BLaER1 (cell line): ENCODE measurements at regions not wholly inside any gene's neighbourhood (a gene's known extent, or its start where the extent isn't known, plus 50 kb on each side); places are given as distances from the start of the nearest gene placed in this dataset.

Source experiments
- H3K27ac ChIP-seq: shearing (Covaris generic); formaldehyde crosslinking; 2 replicates; pipeline ENCODE4 v1.8.1; 2022
- H3K27me3 ChIP-seq: shearing (Covaris generic); formaldehyde crosslinking; 2 replicates; pipeline ENCODE4 v1.8.1; 2022
- H3K36me3 ChIP-seq: shearing (Covaris generic); formaldehyde crosslinking; 2 replicates; pipeline ENCODE4 v1.8.1; 2022
- H3K4me1 ChIP-seq: shearing (Covaris generic); formaldehyde crosslinking; 2 replicates; pipeline ENCODE4 v1.8.1; 2022
- H3K4me2 ChIP-seq: shearing (Covaris generic); formaldehyde crosslinking; 2 replicates; pipeline ENCODE4 v1.8.1; 2022
- H3K4me3 ChIP-seq: shearing (Covaris generic); formaldehyde crosslinking; 2 replicates; pipeline ENCODE4 v1.8.1; 2022
- H3K9ac ChIP-seq: shearing (Covaris generic); formaldehyde crosslinking; 2 replicates; pipeline ENCODE4 v1.8.1; 2022
- H3K9me3 ChIP-seq: shearing (Covaris generic); formaldehyde crosslinking; 2 replicates; pipeline ENCODE4 v1.8.1; 2022
- H4K20me1 ChIP-seq: shearing (Covaris generic); formaldehyde crosslinking; 2 replicates; pipeline ENCODE4 v1.8.1; 2022
- Cebpa-rat ChIP-seq: shearing (Covaris generic); IDR thresholded peaks from 2 replicates; pipeline ENCODE4 v1.8.1; 2022

- Histone ChIP-seq H4K20me1 (no peaks in the 10 kb centered on the region), H3K4me2 (no peak overlapping the region), H3K27me3 (no peaks in the 10 kb centered on the region), H3K4me3 (no peak overlapping the region), H3K9me3 (peaks cover 71% of the 10 kb centered on the region), H3K36me3 (peaks cover 6% of the 10 kb centered on the region; the same call in 1 of the 2 replicates), H3K4me1 (peaks cover 8% of the 10 kb centered on the region; the same call in 1 of the 2 replicates), H3K9ac (no peak overlapping the region), H3K27ac (no peak overlapping the region)
- TF ChIP-seq Cebpa-rat = no peak
Measured at GRCh38 chr20:24896984-24897383, 52.1 kb upstream of the CST7 start.

DNA sequence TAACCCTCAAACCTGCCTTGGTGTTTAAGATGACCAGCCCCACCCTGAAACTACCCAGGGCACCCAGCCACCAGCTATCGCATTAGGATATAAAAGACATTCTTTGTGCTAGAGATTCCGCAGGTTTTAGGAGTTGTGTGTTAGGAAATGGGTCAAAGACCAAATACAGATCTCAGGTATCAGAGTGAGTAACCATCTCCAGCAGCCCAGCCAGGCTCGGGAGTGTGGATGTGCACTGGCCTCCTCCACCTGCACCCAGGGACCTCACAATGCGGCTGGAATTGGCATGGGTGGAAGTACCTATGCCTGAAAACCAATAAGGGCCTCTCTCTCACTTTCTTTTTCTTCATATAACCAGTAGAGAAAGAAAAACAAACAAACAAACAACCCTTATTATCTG is 51.1 kb upstream of the CST7 start:
- Histone ChIP-seq H3K9ac (no peak overlapping the region), H3K27ac (no peak overlapping the region), H3K4me1 (peaks cover 8% of the 10 kb centered on the region; the same call in 1 of the 2 replicates), H4K20me1 (no peaks in the 10 kb centered on the region), H3K9me3 (peaks cover 71% of the 10 kb centered on the region), H3K27me3 (no peaks in the 10 kb centered on the region), H3K4me2 (no peak overlapping the region), H3K4me3 (no peak overlapping the region), H3K36me3 (peaks cover 6% of the 10 kb centered on the region; the same call in 1 of the 2 replicates)
- TF ChIP-seq Cebpa-rat = no peak

GRCh38 chr20:24899153-24899552 is 49.9 kb upstream of the CST7 start:
- no peak overlapping the region for H3K9ac ChIP-seq
- H3K4me2 ChIP-seq = no peak overlapping the region
- TF ChIP-seq Cebpa-rat = no peak
- H3K36me3 ChIP-seq = peaks cover 6% of the 10 kb centered on the region; the same call in 1 of the 2 replicates
- H3K27me3 ChIP-seq = no peaks in the 10 kb centered on the region
- H3K27ac ChIP-seq = no peak overlapping the region
- no peak overlapping the region for H3K4me3 ChIP-seq
- peaks cover 65% of the 10 kb centered on the region for H3K9me3 ChIP-seq
- H3K4me1 ChIP-seq = peaks cover 8% of the 10 kb centered on the region; the same call in 1 of the 2 replicates
- no peaks in the 10 kb centered on the region for H4K20me1 ChIP-seq
